ENCODE measurements at regions not wholly inside any gene's neighbourhood (a gene's known extent, or its start where the extent isn't known, plus 50 kb on each side); places are given as distances from the start of the nearest gene placed in this dataset.
"Not testable (repeated sequence)": the region's sequence is repeated elsewhere in the genome, so short reads cannot be mapped to it uniquely, and the experiment has no call there.

DNA sequence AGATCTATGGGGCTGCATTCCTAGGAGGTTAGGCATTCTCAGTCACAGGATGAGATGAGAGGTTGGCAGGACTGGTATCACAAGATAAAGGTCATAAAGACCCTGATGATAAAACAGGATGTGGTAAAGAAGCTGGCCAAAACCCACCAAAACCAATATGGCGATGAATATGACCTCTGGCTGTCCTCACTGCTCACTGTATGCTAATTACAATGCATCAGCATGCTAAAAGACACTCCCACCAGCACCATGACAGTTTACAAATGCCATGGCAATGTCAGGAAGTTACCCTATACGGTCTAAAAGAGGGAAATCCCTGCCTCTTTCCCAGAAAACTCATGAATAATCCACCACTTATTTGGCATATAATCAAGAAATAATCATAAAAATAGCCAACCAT is 138.8 kb upstream of the NBPF19 start:
- DNase-seq (ENCODE audit: low read depth); H3K4me3 ChIP-seq (ENCODE audit: low read depth, low read length): not testable (repeated sequence)

DNA sequence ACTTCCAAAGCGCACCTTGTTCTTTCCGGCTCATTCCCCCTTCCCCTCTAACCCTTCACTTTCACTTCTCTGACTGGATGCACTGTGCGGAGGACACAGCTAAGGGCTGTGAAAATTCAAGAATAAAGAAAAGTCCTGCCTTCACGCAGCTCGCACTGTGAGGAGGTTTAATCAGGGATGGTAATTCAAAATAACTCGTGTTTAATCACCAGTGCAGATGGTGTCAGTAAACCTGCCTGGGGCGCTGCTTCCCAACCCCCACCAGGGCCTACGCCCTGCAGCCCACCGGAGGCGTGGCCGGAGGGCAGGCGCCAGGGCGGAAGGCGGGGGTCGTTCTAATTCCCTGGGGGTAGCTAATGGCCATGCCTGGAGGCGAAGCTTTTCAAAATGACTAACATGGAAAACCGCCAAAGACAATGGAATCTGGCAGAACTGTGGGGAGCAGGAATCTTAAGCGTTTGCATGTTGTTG is 136.6 kb upstream of the NBPF19 start:
- DNase-seq (ENCODE audit: low read depth); H3K4me3 ChIP-seq (ENCODE audit: low read depth, low read length): not testable (repeated sequence)

DNA sequence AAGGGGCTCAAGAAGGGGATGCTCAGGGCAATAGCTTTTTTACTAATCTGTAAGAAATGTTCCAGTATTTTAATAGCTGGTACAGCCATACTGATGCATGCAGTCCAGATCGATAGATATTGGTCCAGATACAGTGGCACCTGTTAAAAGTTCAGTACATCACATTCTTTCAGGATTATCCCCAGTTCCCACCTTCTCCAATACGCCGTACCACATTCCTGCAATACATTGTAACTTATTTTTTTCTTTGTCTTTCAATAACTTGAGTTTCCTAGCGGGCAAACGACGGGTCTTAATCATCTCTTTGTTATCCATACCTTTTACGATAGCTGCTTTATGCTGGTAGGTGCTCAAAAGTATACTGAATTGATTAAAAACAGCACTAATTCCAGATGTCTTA is 136.1 kb upstream of the NBPF19 start:
- DNase-seq (ENCODE audit: low read depth); H3K4me3 ChIP-seq (ENCODE audit: low read depth, low read length): not testable (repeated sequence)

DNA sequence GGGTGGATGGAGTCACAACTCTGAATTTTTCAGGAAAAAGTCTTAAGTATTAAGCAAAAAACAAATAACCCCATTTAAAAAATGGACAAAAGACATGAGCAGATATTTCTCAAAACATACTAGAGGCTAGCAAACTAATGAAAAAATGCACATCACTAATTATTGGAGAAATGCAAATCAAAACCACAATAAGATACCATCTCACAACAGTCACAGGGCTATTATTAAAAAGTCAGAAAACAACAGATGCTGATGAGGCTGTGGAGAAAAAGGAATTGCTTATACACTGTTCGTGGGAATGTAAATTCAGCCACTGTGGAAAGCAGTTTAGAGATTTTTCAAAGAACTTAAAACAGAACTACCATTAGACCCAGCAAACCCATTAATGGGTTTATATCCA is 125.4 kb upstream of the NBPF19 start:
- H3K4me3 ChIP-seq (ENCODE audit: low read depth, low read length); DNase-seq (ENCODE audit: low read depth): not testable (repeated sequence)

DNA sequence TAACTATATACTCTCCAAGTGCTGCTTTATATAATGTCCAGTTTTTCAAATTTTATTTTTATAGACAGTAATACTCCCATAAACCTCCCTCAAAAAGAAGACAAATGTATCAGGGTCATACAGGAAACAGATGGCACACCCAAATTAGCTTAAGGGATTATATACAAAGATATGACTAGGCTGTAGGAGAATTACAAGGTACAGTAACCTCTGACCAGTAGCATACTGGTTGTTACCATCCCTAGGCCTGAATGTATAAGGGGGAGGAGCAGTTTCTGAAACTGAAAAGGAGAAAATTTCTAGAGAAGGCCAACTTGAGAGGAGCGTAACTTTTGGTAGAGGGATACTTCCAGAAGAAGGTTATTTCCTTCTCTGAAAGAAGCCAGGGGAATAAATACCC is 122.6 kb upstream of the NBPF19 start:
- DNase-seq (ENCODE audit: low read depth) = not testable (repeated sequence)

DNA sequence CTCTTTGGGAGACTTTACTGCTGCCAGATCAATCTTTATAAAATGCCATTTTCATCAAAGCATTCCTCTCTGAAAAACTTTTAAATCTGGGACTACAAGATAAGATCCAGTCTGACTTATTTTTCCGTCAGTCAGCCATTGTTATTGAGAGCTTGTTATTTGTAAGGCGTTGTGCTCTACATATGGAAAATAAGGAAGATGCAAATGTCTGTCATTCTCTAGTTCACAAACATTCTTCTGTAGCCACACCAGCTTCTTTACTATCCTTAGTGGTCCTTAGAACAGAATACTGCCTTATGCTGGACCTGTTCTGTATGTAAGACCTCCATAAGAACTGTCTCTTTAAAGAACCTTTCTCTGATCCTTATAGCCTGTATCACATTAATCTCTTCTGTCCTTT is 120.3 kb upstream of the NBPF19 start:
- not testable (repeated sequence) for DNase-seq (ENCODE audit: low read depth); H3K4me3 ChIP-seq (ENCODE audit: low read depth, low read length)

More for the DNA sequence above, 122.6 kb upstream of the NBPF19 start:
- not testable (repeated sequence) for H3K4me3 ChIP-seq (ENCODE audit: low read depth, low read length)

DNA sequence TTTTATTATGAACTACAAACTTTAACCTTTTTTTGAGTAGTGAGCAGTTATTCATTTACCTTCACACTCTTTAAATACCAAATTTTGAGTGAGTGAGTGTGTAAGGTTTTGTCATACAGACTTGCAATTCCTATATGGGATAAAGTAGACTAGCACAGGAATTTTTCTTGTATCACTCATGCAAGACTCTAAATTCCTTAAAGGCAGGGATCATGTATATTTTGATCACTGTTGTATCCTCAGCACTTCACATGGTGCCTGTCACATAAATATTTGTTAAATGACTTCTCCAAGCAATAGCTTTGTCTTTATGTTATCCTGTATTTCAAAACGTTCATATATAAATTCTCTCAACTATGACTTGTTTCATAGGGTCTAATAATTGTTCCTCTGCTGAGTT is 119.1 kb upstream of the NBPF19 start:
- not testable (repeated sequence) for H3K4me3 ChIP-seq (ENCODE audit: low read depth, low read length); DNase-seq (ENCODE audit: low read depth)

DNA sequence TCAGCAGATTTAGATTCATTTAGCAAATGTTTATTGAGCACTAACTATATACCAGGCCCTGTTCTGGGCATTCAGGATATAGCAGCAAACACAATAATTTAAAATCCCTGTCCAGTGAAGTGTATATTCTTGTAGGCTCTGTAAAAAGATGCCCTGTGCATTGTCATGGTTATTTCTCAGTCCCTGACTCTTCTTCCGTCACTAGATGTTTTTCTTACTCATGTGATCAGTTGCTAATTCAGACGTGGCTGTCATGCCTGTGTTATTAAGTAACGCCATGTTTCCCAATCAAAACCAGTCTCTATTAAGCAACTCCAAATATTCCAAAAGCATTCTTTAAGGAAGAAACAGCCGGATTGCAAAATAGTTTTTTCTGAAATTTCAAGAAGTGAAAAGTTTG is 118.7 kb upstream of the NBPF19 start:
- not testable (repeated sequence) for H3K4me3 ChIP-seq (ENCODE audit: low read depth, low read length); DNase-seq (ENCODE audit: low read depth)

DNA sequence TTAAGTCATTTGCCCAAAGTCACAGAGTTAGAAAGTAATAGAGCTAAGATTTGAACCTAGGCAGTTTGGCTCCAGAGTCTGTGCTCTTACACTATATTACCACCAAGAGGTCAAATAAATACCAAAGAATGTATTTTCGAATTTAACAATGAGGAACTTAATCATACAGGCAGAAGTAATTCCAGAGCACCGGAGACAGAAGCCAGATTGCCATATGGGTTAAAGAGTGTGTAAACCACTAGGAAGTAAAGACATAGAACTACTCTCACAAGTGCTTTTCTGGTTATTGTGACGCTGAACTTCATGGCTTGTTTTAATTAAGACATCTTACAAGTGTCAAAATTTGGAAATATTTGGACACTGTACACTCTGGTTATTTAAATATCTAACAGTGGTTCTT is 114.5 kb upstream of the NBPF19 start:
- not testable (repeated sequence) for H3K4me3 ChIP-seq (ENCODE audit: low read depth, low read length); DNase-seq (ENCODE audit: low read depth)

DNA sequence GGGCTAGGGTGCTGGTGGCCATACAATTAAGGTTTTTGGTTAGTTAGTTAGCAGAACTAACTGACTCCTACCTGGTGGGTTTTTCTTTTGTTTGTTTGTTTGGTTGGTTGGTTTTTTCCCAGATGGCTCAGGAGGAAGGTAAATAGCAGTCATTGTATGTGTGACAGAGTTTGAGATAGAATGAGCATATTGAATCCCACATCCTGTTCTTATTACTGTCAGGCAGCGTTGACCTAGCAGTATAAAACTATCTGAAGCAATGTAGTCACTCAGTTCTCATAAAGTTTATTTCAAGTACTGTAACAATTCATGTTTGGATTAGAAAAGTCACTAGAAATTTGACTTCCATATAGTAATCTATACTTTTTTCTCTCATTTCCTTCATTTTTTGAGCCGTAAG is 113.5 kb upstream of the NBPF19 start:
- not testable (repeated sequence) for H3K4me3 ChIP-seq (ENCODE audit: low read depth, low read length); DNase-seq (ENCODE audit: low read depth)

DNA sequence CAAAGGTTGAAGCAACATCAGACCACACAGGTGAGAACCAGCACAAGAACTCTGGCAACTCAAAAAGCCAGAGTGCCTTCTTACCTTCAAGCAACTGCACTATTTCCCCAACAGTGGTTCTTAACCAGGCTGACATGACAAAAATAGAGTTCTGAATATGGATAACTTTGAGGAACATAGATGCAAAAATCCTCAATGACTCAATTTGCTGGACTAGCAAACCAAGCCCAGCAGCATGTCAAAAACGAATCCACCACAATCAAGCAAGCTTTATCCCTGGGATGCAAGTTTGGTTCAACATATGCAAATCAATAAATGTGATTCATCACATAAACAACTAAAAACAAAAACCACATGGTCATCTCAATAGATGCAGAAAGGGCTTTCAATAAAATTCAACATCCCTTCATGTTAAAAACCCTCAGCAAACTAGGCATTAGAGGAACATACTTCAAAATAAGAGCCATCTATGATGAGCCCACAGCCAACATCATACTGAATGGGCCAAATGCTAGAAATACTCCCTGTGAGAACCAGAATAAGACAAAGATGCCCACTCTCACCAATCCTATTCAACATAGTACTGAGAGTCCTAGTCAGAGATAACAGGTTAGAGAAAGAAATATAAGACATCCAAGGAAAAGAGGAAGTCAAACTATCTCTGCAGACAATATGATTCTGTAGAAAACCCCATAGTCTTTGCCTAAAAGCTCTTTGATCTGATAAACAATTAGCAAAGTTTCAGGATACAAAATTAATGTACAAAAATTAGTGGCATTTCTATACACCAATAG is 110.5 kb upstream of the NBPF19 start:
- DNase-seq (ENCODE audit: low read depth); H3K4me3 ChIP-seq (ENCODE audit: low read depth, low read length): not testable (repeated sequence)

DNA sequence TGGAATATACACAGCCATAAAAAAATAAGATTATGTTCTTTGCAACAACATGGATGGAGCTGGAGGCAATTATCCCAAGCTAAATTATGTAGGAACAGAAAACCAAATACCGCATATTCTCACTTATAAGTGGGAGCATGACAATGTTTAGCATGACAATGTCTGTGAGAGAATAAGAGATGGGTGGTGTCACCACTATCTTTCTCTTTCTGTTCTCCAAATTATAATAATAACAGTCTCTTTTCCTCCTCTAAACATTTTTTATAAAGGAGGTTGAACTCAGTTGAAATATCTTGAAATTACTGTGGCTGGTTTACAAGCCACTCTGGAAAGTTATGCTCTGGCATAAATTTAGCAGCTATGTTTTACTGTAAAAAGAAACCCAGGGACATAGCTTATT is 108.4 kb upstream of the NBPF19 start:
- DNase-seq (ENCODE audit: low read depth) = not testable (repeated sequence)

DNA sequence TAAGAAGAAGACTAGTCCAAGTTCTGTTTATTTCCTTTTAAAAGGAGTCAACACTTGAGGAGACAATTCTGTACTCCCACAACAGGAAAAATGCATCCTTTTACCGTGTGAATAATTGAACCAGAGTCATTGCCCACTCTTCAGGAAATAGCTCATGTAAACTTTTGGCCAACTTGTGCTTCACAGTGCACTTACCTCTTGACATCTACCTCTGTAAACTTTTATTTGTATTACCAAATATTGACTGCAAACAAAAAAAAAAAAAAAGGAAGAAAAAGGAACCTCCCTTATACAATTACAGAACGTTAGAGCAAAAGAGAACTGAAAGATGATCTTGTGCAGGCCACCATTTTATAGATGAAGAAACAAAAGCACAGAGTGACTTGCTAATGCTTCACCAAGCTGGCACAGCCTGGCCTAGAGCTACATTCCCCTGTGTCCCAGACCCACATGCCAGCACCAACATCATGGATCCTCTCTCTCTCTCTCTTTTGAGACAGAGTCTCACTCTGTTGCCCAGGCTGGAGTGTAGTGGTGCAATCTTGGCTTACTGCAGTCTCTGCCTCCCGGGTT is 107.3 kb upstream of the NBPF19 start:
- H3K4me3 ChIP-seq (ENCODE audit: low read depth, low read length); DNase-seq (ENCODE audit: low read depth): not testable (repeated sequence)

More for the DNA sequence above, 108.4 kb upstream of the NBPF19 start:
- H3K4me3 ChIP-seq (ENCODE audit: low read depth, low read length) = not testable (repeated sequence)

DNA sequence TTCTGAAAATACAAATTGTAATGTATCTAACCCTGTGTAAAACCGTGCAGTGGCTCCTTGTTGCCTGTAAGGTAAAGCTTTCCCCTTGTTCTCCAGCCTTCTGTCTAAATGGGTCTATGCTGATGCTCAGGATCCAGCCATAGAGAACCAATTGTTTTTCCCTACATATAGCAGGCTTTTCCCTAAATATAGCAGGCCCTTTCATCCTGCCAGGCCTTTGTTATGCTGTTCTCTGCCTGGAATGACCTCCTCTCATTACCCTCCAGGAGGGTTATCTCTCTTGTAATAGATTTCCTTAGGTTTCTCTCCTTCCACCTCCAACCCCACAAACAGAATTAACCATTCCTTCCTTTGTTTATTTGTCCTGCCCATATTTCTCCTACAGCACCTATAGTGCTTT is 106.5 kb upstream of the NBPF19 start:
- H3K4me3 ChIP-seq (ENCODE audit: low read depth, low read length); DNase-seq (ENCODE audit: low read depth): not testable (repeated sequence)

DNA sequence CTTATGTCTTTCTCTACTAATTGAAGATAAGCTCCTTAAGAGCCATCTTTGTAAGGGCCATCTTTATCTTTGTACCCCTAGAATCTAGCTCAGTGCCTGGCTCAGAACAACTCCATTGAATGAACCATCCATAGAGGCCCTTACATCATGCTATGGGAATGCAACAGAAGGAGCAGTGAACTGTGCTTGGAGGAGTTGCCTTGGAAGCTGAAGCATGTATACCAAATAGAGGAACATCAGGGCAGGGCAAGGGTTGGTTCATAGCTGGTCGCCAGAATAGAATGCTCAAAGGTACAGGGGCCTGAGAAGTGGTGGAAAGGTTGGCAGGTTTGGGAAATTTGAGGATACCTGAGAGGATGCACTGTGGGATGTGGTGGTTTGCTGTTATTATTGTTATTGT is 105.8 kb upstream of the NBPF19 start:
- not testable (repeated sequence) for DNase-seq (ENCODE audit: low read depth); H3K4me3 ChIP-seq (ENCODE audit: low read depth, low read length)

DNA sequence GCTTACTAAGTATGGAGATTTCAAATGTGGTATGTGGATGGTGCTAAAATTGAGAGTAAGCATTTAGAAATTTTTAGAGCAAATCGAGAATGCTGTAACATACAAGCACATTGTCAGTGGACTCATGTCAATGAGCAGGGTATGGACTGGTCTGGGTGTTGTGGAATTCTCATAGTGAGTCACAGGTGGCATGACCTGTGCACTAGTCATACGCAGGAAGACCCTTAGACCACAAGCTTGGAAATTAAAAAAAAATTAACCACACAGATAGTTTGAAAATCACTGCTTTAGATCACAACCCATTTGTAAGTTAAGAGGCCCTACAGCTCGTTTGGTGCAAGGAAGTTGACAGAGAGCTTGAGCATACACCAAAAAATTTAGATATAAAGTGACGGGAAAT is 102.9 kb upstream of the NBPF19 start:
- DNase-seq (ENCODE audit: low read depth); H3K4me3 ChIP-seq (ENCODE audit: low read depth, low read length): not testable (repeated sequence)

DNA sequence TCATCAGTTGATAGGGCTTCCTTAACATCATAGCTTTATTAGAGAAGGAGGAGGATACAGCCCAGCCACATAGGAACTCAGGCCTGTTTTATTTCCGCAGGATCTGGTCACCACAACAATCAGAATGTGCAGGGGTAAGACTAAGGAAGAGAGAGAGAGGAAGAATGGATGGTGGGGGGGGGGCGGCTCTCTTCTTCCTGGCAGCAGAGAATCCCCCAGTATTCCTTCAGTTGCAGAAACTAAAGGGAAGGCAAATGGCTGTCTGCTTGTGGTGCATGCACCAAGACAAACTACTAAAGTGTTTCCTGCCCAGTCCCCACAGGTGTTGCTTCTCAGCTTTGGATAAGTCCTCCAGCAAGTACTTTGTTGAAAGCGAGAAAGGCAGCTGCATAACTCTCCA is 96.4 kb upstream of the NBPF19 start:
- not testable (repeated sequence) for DNase-seq (ENCODE audit: low read depth); H3K4me3 ChIP-seq (ENCODE audit: low read depth, low read length)

DNA sequence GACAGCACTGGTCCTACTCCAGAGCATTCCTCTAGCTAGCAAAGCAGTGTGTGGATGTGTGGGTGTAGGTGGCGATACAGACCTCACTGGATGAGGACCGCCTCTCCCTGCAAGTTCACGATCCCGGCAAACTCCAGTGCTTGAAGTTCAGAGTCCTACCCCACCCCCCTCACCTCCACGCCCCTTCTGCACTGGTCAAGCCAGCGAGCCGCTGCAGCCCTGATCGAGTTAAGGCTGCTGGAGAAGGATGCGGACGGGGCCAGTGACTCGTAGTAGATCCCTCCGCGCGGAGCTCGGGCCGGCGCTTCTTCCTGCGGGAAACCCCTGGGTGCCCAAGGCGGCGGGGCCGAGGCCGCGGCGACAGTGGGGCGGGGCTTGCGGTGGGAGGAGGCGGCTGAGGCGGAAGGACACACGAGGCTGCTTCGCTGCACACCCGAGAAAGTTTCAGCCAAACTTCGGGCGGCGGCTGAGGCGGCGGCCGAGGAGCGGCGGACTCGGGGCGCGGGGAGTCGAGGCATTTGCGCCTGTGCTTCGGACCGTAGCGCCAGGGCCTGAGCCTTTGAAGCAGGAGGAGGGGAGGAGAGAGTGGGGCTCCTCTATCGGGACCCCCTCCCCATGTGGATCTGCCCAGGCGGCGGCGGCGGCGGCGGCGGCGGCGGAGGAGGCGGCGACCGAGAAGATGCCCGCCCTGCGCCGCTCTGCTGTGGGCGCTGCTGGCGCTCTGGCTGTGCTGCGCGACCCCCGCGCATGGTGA is 84.5 kb upstream of the NBPF19 start:
- peak; percentile 81 for DNase-seq (ENCODE audit: low read depth)
- peak overlapping the region; percentile 43 for H3K4me3 ChIP-seq (ENCODE audit: low read depth, low read length)

DNA sequence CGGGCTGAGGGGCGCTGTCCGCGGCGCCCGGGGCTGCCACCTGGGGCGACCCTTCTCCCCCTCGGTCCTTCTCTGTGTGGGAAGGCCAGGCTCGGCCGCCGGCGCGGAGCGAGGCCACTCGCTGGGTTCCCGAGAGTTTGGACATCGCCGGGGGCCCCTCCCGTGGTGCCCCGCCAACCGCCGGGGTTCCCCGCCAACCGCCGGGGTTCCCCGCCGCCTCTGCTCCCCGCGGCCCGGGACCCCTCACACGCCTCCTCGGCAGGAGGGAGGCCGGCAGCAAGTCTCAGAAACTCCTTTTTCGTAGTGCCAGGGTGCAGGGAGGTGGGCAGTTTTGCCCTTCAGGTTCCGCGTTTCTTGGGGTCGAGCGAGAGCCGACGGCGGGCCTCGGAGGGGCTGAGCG is 83.9 kb upstream of the NBPF19 start:
- H3K4me3 ChIP-seq (ENCODE audit: low read depth, low read length) = peak overlapping the region; percentile 21
- not testable (repeated sequence) for DNase-seq (ENCODE audit: low read depth)

DNA sequence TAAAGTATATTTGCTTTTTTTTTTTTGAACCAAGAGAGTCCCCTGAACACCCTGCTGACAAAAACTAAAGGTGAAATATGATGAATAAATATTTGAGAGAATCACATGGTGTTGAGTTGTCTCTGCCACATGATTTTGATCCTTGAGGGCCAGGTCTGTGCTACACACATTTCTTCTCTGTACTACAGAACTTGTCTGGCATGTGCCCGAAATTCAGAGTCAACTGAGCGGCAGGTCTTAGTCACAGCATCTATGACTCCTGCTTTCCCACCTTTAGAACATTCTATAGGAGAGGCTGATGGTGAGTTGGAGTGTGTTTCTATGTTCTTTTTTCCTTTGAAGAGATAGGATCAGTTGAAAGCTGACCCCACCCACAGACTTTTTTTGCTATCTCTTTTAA is 79.0 kb upstream of the NBPF19 start:
- not testable (repeated sequence) for DNase-seq (ENCODE audit: low read depth); H3K4me3 ChIP-seq (ENCODE audit: low read depth, low read length)
